Neural cell (in vitro differentiated cells): ENCODE measurements at regions not wholly inside any gene's neighbourhood (a gene's known extent, or its start where the extent isn't known, plus 50 kb on each side); places are given as distances from the start of the nearest gene placed in this dataset.

Source experiments
- H2AFZ ChIP-seq: fragments of 200-600, 300-800 bp; sonication (generic), shearing (Covaris generic); 2 replicates; pipeline ENCODE4 v1.6.0; 2014; ENCODE audit warnings: low read depth, mild to moderate bottlenecking, antibody characterized with exemption, low read length, moderate library complexity
- H3F3A ChIP-seq: fragments of 200-600 bp; shearing (Covaris generic); 2 replicates; pipeline ENCODE4 v1.6.1; 2016; ENCODE audit warnings: mild to moderate bottlenecking, moderate library complexity, mixed read lengths, antibody characterized with exemption, low read length; ENCODE audit not compliant: insufficient read depth, poor library complexity, severe bottlenecking
- H3K27ac ChIP-seq: fragments of 200-600, 300-800 bp; sonication (generic), shearing (Covaris generic); 2 replicates; pipeline ENCODE4 v1.5.1; 2014; ENCODE audit warnings: mild to moderate bottlenecking, low read length, moderate library complexity
- H3K27me3 ChIP-seq: fragments of 300-800, 200-600 bp; sonication (generic), shearing (Covaris generic); 2 replicates; pipeline ENCODE4 v1.6.0; 2014; ENCODE audit warnings: mild to moderate bottlenecking, low read depth, low read length, moderate library complexity; ENCODE audit not compliant: insufficient read depth
- H3K36me3 ChIP-seq: fragments of 300-800, 200-600 bp; sonication (generic), shearing (Covaris generic); 2 replicates; pipeline ENCODE4 v1.5.1; 2014; ENCODE audit warnings: mild to moderate bottlenecking, antibody characterized with exemption, low read length, moderate library complexity; ENCODE audit not compliant: insufficient read depth
- H3K4me2 ChIP-seq: fragments of 300-800, 200-600 bp; sonication (generic), shearing (Covaris generic); 2 replicates; pipeline ENCODE4 v1.6.0; 2014; ENCODE audit warnings: mild to moderate bottlenecking, low read length
- H3K4me3 ChIP-seq: fragments of 300-800, 200-600 bp; sonication (generic), shearing (Covaris generic); 2 replicates; pipeline ENCODE4 v1.5.1; 2014; ENCODE audit warnings: mild to moderate bottlenecking, low read length, moderate library complexity
- H3K79me2 ChIP-seq: fragments of 200-600 bp; shearing (Covaris generic); replicated peaks from 2 replicates; pipeline ENCODE4 v1.6.0; 2014; ENCODE audit warnings: mild to moderate bottlenecking, low read length, moderate library complexity; ENCODE audit not compliant: insufficient read depth
- H3K9ac ChIP-seq: fragments of 300-800, 200-600 bp; sonication (generic), shearing (Covaris generic); 2 replicates; pipeline ENCODE4 v1.6.1; 2016; ENCODE audit warnings: mild to moderate bottlenecking, low read length, mixed read lengths
- H3K9me2 ChIP-seq: fragments of 200-600 bp; shearing (Covaris generic); 2 replicates; pipeline ENCODE4 v1.6.1; 2016; ENCODE audit warnings: mild to moderate bottlenecking, low read length, mixed read lengths; ENCODE audit not compliant: insufficient read depth
- H3K9me3 ChIP-seq: fragments of 200-600, 300-800 bp; sonication (generic), shearing (Covaris generic); 2 replicates; pipeline ENCODE4 v1.6.1; 2016; ENCODE audit warnings: mild to moderate bottlenecking, mixed run types, low read length, moderate library complexity, mixed read lengths
- H4K20me1 ChIP-seq: fragments of 200-600 bp; shearing (Covaris generic); 2 replicates; pipeline ENCODE4 v1.6.1; 2016; ENCODE audit warnings: mild to moderate bottlenecking, mixed run types; ENCODE audit not compliant: insufficient read depth
- CTCF ChIP-seq: fragments of 450-650 bp; IDR thresholded peaks from 2 replicates; pipeline ENCODE4 v1.5.1; 2014; ENCODE audit warnings: antibody characterized with exemption, mild to moderate bottlenecking, moderate library complexity; ENCODE audit not compliant: poor library complexity, severe bottlenecking
- EP300 ChIP-seq: fragments of 450-650 bp; conservative IDR thresholded peaks from 2 replicates; pipeline ENCODE4 v1.6.1; 2014; ENCODE audit warnings: antibody characterized with exemption, mild to moderate bottlenecking, moderate library complexity; ENCODE audit not compliant: poor library complexity, severe bottlenecking
- EZH2 ChIP-seq: fragments of 200-600, 300-800 bp; shearing (Covaris generic), sonication (generic); IDR thresholded peaks from 2 replicates; pipeline ENCODE4 v1.6.1; 2014; ENCODE audit warnings: antibody characterized with exemption, low read length, borderline replicate concordance, mild to moderate bottlenecking; ENCODE audit not compliant: insufficient read depth, poor library complexity, severe bottlenecking
- MXI1 ChIP-seq: fragments of 450-650 bp; conservative IDR thresholded peaks from 2 replicates; pipeline ENCODE4 v1.6.1; 2014; ENCODE audit warnings: antibody characterized with exemption, mild to moderate bottlenecking; ENCODE audit not compliant: poor library complexity, severe bottlenecking
- POLR2AphosphoS5 ChIP-seq: IDR thresholded peaks from 2 replicates; pipeline ENCODE4 v1.6.1; 2012
- RAD21 ChIP-seq: fragments of 450-650 bp; conservative IDR thresholded peaks from 2 replicates; pipeline ENCODE4 v1.6.1; 2014; ENCODE audit warnings: antibody characterized with exemption, mild to moderate bottlenecking, moderate library complexity
- SMC3 ChIP-seq: fragments of 450-650 bp; conservative IDR thresholded peaks from 2 replicates; pipeline ENCODE4 v1.6.1; 2014; ENCODE audit warnings: antibody characterized with exemption, mild to moderate bottlenecking, moderate library complexity; ENCODE audit not compliant: poor library complexity
- TAF1 ChIP-seq: IDR thresholded peaks from 2 replicates; pipeline ENCODE4 v1.6.1; 2012; ENCODE audit warnings: low read depth
- TF ChIP-seq, protein P1 (sequence below): IDR thresholded peaks from 2 replicates; pipeline ENCODE4 v1.6.1; 2012; ENCODE audit warnings: borderline replicate concordance

GRCh38 chr7:52184006-52184703, 851.3 kb upstream of the POM121L12 start:
- H3K27me3 ChIP-seq: no peaks in the 10 kb centered on the region
- H3F3A ChIP-seq: no peaks in the 10 kb centered on the region
- H2AFZ ChIP-seq: no peak overlapping the region
- H3K79me2 ChIP-seq: no peaks in the 10 kb centered on the region
- no peaks in the 10 kb centered on the region for H3K36me3 ChIP-seq
- H3K9ac ChIP-seq: no peak overlapping the region
- no peaks in the 10 kb centered on the region for H3K9me2 ChIP-seq
- no peak for TF ChIP-seq SMC3
- TF ChIP-seq TAF1: no peak
- TF ChIP-seq MXI1: no peak
- no peak for TF ChIP-seq EP300
- no peak for TF ChIP-seq CTCF
- TF ChIP-seq RAD21: no peak
- TF ChIP-seq, protein P1, sequence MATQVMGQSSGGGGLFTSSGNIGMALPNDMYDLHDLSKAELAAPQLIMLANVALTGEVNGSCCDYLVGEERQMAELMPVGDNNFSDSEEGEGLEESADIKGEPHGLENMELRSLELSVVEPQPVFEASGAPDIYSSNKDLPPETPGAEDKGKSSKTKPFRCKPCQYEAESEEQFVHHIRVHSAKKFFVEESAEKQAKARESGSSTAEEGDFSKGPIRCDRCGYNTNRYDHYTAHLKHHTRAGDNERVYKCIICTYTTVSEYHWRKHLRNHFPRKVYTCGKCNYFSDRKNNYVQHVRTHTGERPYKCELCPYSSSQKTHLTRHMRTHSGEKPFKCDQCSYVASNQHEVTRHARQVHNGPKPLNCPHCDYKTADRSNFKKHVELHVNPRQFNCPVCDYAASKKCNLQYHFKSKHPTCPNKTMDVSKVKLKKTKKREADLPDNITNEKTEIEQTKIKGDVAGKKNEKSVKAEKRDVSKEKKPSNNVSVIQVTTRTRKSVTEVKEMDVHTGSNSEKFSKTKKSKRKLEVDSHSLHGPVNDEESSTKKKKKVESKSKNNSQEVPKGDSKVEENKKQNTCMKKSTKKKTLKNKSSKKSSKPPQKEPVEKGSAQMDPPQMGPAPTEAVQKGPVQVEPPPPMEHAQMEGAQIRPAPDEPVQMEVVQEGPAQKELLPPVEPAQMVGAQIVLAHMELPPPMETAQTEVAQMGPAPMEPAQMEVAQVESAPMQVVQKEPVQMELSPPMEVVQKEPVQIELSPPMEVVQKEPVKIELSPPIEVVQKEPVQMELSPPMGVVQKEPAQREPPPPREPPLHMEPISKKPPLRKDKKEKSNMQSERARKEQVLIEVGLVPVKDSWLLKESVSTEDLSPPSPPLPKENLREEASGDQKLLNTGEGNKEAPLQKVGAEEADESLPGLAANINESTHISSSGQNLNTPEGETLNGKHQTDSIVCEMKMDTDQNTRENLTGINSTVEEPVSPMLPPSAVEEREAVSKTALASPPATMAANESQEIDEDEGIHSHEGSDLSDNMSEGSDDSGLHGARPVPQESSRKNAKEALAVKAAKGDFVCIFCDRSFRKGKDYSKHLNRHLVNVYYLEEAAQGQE: no peak
- TF ChIP-seq POLR2AphosphoS5: no peak
- no peak for TF ChIP-seq EZH2
- no peaks in the 10 kb centered on the region for H3K9me3 ChIP-seq
- H3K4me3 ChIP-seq: no peak overlapping the region
- no peaks in the 10 kb centered on the region for H4K20me1 ChIP-seq
- H3K27ac ChIP-seq: no peak overlapping the region
- H3K4me2 ChIP-seq: no peak overlapping the region

GRCh38 chr7:52179934-52180333, 855.5 kb upstream of the POM121L12 start:
- H3K4me3 ChIP-seq: no peak overlapping the region
- no peak for TF ChIP-seq EZH2
- no peak for TF ChIP-seq POLR2AphosphoS5
- no peak for TF ChIP-seq SMC3
- no peak for TF ChIP-seq TAF1
- no peak overlapping the region for H3K27ac ChIP-seq
- H3K4me2 ChIP-seq: no peak overlapping the region
- no peaks in the 10 kb centered on the region for H3K9me2 ChIP-seq
- H3K9me3 ChIP-seq: no peaks in the 10 kb centered on the region
- H3K9ac ChIP-seq: no peak overlapping the region
- no peaks in the 10 kb centered on the region for H3F3A ChIP-seq
- no peaks in the 10 kb centered on the region for H3K79me2 ChIP-seq
- no peaks in the 10 kb centered on the region for H4K20me1 ChIP-seq
- H2AFZ ChIP-seq: no peak overlapping the region
- no peaks in the 10 kb centered on the region for H3K27me3 ChIP-seq
- no peaks in the 10 kb centered on the region for H3K36me3 ChIP-seq

GRCh38 chr7:52168085-52168484, 851.5 kb upstream of the COBL start:
- H3K4me2 ChIP-seq: no peak overlapping the region
- no peaks in the 10 kb centered on the region for H3K36me3 ChIP-seq
- H3K4me3 ChIP-seq: no peak overlapping the region
- no peaks in the 10 kb centered on the region for H3F3A ChIP-seq
- peak; percentile 13 for TF ChIP-seq CTCF
- no peak for TF ChIP-seq MXI1
- no peak for TF ChIP-seq EZH2
- H3K27ac ChIP-seq: no peak overlapping the region
- no peaks in the 10 kb centered on the region for H3K9me3 ChIP-seq
- H3K9ac ChIP-seq: no peak overlapping the region
- no peaks in the 10 kb centered on the region for H4K20me1 ChIP-seq
- no peak overlapping the region for H2AFZ ChIP-seq
- no peaks in the 10 kb centered on the region for H3K27me3 ChIP-seq
- H3K9me2 ChIP-seq: no peaks in the 10 kb centered on the region
- no peaks in the 10 kb centered on the region for H3K79me2 ChIP-seq
